HG03108 (cell line): ENCODE measurements at regions not wholly inside any gene's neighbourhood (a gene's known extent, or its start where the extent isn't known, plus 50 kb on each side); places are given as distances from the start of the nearest gene placed in this dataset.
"Not testable (repeated sequence)": the region's sequence is repeated elsewhere in the genome, so short reads cannot be mapped to it uniquely, and the experiment has no call there.

Experiments
- ATAC-seq: cut with Tn5 transposase; IDR thresholded peaks from one replicate; pipeline ENCODE4 v1.9.1; 2021; ENCODE audit warnings: moderate library complexity; ENCODE audit not compliant: unreplicated experiment

DNA sequence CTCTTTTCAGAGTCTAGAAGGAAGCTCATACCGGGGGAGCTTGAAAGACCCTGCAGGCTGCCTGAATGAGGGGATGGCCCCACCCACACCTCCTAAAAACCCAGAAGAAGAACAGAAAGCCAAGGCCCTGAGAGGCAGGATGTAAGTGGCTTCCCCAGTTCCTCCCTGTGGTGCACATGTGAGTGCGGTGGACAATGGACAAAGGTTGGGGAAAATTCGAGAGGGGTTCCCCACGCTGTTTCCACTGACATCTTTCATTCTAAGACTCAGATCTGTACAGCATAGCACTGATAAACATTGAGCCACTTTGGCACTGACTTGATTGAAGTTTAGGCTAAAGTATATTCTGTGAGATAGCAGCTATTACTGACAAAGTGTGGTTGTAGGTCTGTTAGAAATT, 79.5 kb upstream of the UMPS start:
- peak; percentile 62 for ATAC-seq

- ATAC-seq, result not testable (repeated sequence)
Measured at GRCh38 chr3:124651416-124651815, 78.8 kb upstream of the UMPS start.

DNA sequence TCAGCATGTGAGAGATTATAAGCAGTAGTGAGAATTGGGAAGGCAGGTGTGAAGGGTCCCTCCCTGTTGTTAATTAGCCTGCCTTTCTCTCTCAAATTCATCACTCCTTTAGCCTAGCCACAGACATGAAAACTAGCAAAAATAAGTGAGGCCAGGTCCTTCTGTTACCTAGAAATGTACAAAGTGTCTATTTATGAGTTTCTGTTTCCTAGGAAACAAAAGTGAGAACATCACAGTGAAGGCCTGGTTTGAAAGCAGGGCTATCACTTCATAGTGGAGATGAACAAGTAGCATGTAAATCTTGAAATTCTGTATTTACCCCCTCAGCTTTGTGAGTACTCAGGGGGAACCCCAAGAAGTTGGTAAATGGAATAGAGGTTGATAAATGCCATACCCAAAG, 78.2 kb upstream of the UMPS start:
- ATAC-seq, result no peak

DNA sequence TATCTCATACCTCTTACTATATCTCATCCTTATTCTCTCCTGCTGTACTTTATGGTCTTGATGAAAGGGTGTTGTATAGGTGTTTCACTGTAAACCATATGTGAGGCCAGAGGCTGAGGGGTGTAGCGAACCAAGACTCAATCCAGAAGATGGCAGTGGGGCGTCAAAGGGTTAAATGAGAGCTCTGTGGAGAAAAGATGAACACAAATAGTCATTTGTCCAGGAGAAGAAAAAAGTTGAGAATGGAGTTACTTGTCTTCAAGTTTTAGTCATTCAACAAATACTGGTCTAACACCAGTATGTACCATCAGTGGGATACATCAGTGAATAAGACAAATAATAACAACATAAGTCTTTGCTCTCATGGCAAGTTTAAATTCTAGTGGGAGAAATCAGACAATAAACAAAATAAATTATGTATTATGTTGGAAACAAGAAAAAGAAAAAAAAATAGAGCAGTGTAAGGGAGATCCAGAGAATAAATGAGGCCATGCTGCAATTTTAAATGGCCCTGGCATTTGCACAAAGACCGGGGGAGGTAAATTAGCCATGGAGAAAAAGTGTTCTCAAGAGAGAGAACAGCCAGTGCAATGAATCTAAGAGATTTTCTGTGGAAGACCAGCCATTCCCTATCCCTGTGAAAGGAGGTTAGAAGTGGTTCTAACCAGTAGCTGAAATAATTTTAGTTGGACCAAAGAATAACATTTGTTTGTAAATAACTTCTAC, 77.0 kb upstream of the UMPS start:
- no peak for ATAC-seq

GRCh38 chr3:124653797-124654469, 76.3 kb upstream of the UMPS start:
- ATAC-seq, result no peak

GRCh38 chr3:124654470-124654845, 75.8 kb upstream of the UMPS start:
- no peak for ATAC-seq

- no peak for ATAC-seq
Measured at GRCh38 chr3:124656531-124656930, 73.7 kb upstream of the UMPS start.

GRCh38 chr3:124657138-124657537, 73.1 kb upstream of the UMPS start:
- no peak for ATAC-seq

DNA sequence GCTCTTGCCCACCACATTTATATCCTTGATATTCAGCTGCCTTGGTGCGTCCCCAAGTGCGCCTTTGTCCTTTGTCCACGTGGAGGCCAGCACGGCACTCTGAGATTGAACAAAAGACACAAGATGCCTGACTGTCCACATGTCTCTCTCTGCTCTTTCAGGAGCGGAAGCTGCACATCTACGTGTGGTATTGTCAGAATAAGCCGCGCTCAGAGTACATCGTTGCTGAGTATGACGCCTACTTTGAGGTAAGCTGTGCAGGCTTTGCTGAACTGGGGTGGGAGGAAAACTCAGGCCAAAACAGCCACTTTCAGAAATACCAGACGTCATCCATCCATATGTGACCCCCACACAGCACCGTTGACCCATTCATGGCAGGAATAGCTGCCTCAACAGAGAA, 72.0 kb upstream of the UMPS start:
- ATAC-seq, result no peak

GRCh38 chr3:124659175-124659574, 71.1 kb upstream of the UMPS start:
- no peak for ATAC-seq

DNA sequence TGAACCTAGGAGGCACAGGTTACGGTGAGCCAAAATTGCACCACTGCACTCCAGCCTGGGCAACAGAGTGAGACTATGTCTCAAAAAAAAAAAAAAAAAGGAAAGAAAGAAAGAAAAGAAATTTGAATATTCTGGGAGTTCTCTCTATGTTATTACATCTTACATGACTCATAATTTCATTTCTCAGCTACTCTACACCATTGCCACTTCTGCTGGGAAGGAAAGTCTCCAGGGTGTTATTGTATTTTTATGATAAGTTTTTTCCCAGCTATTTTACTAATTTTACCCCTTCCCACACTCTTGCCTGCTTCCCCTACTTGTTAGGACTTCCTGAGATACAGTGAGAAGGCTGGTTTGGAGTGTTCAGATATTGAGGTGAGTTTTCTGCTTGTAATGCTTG, 69.7 kb upstream of the UMPS start:
- ATAC-seq, result no peak

DNA sequence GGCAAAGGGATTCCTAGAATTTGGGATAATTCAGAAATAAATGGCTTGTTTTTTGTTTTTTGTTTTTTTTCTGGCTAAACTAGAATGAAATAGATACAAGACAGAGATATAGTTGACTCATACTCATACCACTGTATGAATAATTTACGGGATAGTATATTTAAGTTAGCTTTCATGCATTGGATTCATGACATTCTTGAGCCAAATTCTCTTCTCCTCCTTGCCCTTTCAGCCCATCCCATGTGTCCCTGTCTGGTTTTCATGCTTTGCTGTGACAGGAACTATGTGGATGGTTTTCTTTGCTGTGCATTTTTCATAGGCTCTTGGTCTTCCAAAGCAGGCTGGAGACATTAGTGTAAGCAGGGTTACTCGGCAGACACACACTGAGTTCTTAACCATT, 66.6 kb upstream of the UMPS start:
- no peak for ATAC-seq

GRCh38 chr3:124664804-124665203, 65.4 kb upstream of the UMPS start:
- ATAC-seq, result no peak

DNA sequence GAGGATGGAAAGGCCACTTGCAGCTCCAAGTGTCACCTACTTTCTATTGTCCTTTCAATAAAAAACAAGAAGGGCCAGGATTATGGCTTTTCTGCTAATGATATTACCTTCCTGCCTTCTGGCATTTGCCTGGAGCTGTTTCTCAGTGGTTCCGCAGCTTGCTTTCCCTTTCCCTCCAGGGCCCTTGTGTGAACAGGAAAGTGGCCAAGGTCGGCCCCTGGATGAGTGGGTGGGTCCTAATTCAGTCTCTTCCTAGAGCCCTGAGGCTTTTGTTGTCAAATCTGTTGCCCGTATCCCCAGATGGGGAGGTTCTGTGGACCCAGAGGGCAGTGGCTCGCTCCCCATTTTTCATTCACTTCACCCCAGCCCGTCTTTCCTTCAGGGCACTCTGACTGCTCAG, 64.2 kb upstream of the UMPS start:
- no peak for ATAC-seq

DNA sequence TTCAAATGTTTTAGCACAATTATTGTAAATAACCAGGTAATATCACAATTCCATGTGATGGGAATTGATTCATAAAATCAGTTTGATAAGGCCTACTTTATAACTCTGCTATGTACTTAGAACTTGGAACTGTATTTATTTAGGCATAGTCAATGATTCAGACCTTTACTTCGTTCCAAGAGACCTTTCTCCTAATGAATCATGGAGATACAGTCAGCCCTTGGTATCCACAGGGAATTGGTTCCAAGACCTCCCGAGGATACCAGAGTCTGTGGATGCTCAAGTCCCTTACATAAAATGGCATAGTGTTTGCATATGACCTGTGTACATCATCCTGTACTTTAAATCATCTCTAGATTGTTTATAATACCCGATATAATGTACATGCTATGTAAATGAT, 60.8 kb upstream of the UMPS start:
- ATAC-seq, result no peak

DNA sequence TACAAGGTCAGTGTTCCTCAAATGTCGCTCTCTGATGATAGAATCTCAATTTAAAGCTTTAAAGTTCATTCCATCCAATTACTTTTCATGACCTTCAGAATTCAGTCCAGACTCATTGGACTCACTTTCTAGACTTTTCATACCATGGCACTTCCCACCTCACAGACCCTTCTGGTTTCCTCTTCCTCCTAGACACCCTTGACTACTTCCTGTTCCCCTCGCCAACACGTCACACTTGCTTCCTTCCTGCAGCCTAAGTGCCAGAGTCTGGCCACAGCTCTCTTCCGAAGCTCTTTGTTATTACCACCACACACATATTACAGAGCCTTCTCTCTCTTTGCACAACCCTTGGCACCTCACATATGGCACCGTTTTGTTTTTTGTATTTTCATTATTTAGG, 59.1 kb upstream of the UMPS start:
- no peak for ATAC-seq

- ATAC-seq, result no peak
Measured at GRCh38 chr3:124674336-124674735, 55.9 kb upstream of the UMPS start.

GRCh38 chr3:124676236-124676635, 54.0 kb upstream of the UMPS start:
- ATAC-seq, result no peak

DNA sequence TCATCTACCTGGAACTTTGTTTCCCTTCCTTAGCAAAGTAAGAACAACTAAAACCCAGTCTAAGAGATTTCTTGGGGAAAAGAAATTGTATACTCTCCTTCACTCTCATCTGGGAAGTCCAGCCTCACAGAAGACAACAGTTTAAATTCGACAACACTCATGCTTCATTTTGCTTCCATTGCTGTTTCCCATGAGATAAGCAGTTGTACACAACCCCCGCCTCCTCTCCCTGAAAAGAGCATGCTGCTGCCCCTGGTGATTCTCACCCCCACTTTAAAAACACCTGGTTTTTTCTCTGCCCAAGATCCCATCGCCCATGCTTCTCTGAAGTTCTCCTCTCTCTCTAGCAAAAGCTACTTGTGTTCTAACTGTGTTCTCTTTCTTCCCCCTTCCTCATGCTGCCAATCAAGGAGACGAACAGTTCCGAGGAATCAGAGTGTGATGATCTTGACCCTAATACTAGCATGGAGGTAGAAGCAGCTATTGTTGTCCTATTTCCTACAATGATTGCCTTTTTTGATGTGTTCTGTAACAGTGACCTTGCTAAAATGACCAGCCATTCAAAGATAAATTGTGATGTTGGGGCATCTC, 51.1 kb upstream of the UMPS start:
- ATAC-seq, result no peak
